ENCODE measurements at regions not wholly inside any gene's neighbourhood (a gene's known extent, or its start where the extent isn't known, plus 50 kb on each side); places are given as distances from the start of the nearest gene placed in this dataset.

- Histone ChIP-seq H3K27ac (ENCODE audit: low read depth, low read length) (no peak overlapping the region), H3K9me3 (ENCODE audit: low read length) (no peaks in the 10 kb centered on the region), H3K36me3 (ENCODE audit: insufficient read depth, low read length) (no peaks in the 10 kb centered on the region), H3K4me1 (ENCODE audit: insufficient read depth, low read length) (peaks cover 18% of the 10 kb centered on the region), H3K9ac (ENCODE audit: low read length) (no peak overlapping the region), H3K4me3 (ENCODE audit: low read depth in 1 of 2, low read length in 2 of 2) (no peak overlapping the region), H3K27me3 (ENCODE audit: control insufficient read depth in 1 of 2, insufficient read depth in 2 of 2, low read length in 2 of 2) (peaks cover 0 to 4% of the 10 kb centered on the region in 2 donors)
These were observed 154.3 kb upstream of the CCND2 start for GRCh38 chr12:4119157-4119761.

GRCh38 chr12:4118601-4119156 lies 154.9 kb upstream of the CCND2 start:
- no peak overlapping the region for H3K9ac ChIP-seq (ENCODE audit: low read length)
- H3K36me3 ChIP-seq (ENCODE audit: insufficient read depth, low read length), result no peaks in the 10 kb centered on the region
- no peaks in the 10 kb centered on the region for H3K9me3 ChIP-seq (ENCODE audit: low read length)
- peaks cover 18% of the 10 kb centered on the region for H3K4me1 ChIP-seq (ENCODE audit: insufficient read depth, low read length)
- H3K27ac ChIP-seq (ENCODE audit: low read depth, low read length), result no peak overlapping the region
- no peak overlapping the region for H3K4me3 ChIP-seq (ENCODE audit: low read depth in 1 of 2, low read length in 2 of 2)
- H3K27me3 ChIP-seq (ENCODE audit: control insufficient read depth in 1 of 2, insufficient read depth in 2 of 2, low read length in 2 of 2), result peaks cover 0 to 4% of the 10 kb centered on the region in 2 donors

- H3K9ac ChIP-seq (ENCODE audit: low read length), result no peak overlapping the region
- H3K36me3 ChIP-seq (ENCODE audit: insufficient read depth, low read length), result no peaks in the 10 kb centered on the region
- no peak overlapping the region for H3K27ac ChIP-seq (ENCODE audit: low read depth, low read length)
- H3K4me3 ChIP-seq (ENCODE audit: low read depth in 1 of 2, low read length in 2 of 2), result no peak overlapping the region
- H3K27me3 ChIP-seq (ENCODE audit: control insufficient read depth in 1 of 2, insufficient read depth in 2 of 2, low read length in 2 of 2), result peaks cover 0 to 4% of the 10 kb centered on the region in 2 donors
- H3K4me1 ChIP-seq (ENCODE audit: insufficient read depth, low read length), result peaks cover 18% of the 10 kb centered on the region
- H3K9me3 ChIP-seq (ENCODE audit: low read length), result no peaks in the 10 kb centered on the region
These were observed 155.5 kb upstream of the CCND2 start for GRCh38 chr12:4118017-4118510.

- Histone ChIP-seq H3K27me3 (ENCODE audit: control insufficient read depth in 1 of 2, insufficient read depth in 2 of 2, low read length in 2 of 2) (peaks cover 0 to 4% of the 10 kb centered on the region in 2 donors), H3K27ac (ENCODE audit: low read depth, low read length) (no peak overlapping the region), H3K4me3 (ENCODE audit: low read depth in 1 of 2, low read length in 2 of 2) (no peak overlapping the region), H3K4me1 (ENCODE audit: insufficient read depth, low read length) (peaks cover 18% of the 10 kb centered on the region), H3K9ac (ENCODE audit: low read length) (no peak overlapping the region), H3K36me3 (ENCODE audit: insufficient read depth, low read length) (no peaks in the 10 kb centered on the region), H3K9me3 (ENCODE audit: low read length) (no peaks in the 10 kb centered on the region)
These were observed 156.1 kb upstream of the CCND2 start for GRCh38 chr12:4117386-4118016.

GRCh38 chr12:4116251-4117111 lies 157.1 kb upstream of the CCND2 start:
- Histone ChIP-seq H3K4me1 (ENCODE audit: insufficient read depth, low read length) (peaks cover 18% of the 10 kb centered on the region), H3K9ac (ENCODE audit: low read length) (no peak overlapping the region), H3K36me3 (ENCODE audit: insufficient read depth, low read length) (no peaks in the 10 kb centered on the region), H3K27ac (ENCODE audit: low read depth, low read length) (no peak overlapping the region), H3K27me3 (ENCODE audit: control insufficient read depth in 1 of 2, insufficient read depth in 2 of 2, low read length in 2 of 2) (peaks cover under 1 to 4% of the 10 kb centered on the region in 2 donors), H3K9me3 (ENCODE audit: low read length) (no peaks in the 10 kb centered on the region), H3K4me3 (ENCODE audit: low read depth in 1 of 2, low read length in 2 of 2) (no peak overlapping the region)

- H3K4me3 ChIP-seq (ENCODE audit: low read depth in 1 of 2, low read length in 2 of 2), result no peak overlapping the region
- no peaks in the 10 kb centered on the region for H3K36me3 ChIP-seq (ENCODE audit: insufficient read depth, low read length)
- no peak overlapping the region for H3K9ac ChIP-seq (ENCODE audit: low read length)
- H3K27me3 ChIP-seq (ENCODE audit: control insufficient read depth in 1 of 2, insufficient read depth in 2 of 2, low read length in 2 of 2), result peaks cover 4 to 9% of the 10 kb centered on the region in 2 donors
- no peak overlapping the region for H3K27ac ChIP-seq (ENCODE audit: low read depth, low read length)
- H3K9me3 ChIP-seq (ENCODE audit: low read length), result no peaks in the 10 kb centered on the region
- H3K4me1 ChIP-seq (ENCODE audit: insufficient read depth, low read length), result peaks cover 18% of the 10 kb centered on the region
These were observed 158.0 kb upstream of the CCND2 start for GRCh38 chr12:4115570-4115969.

- Histone ChIP-seq H3K9me3 (ENCODE audit: low read length) (no peaks in the 10 kb centered on the region), H3K27me3 (ENCODE audit: control insufficient read depth in 1 of 2, insufficient read depth in 2 of 2, low read length in 2 of 2) (peaks cover 4 to 11% of the 10 kb centered on the region in 2 donors), H3K36me3 (ENCODE audit: insufficient read depth, low read length) (no peaks in the 10 kb centered on the region), H3K9ac (ENCODE audit: low read length) (no peak overlapping the region), H3K4me3 (ENCODE audit: low read depth in 1 of 2, low read length in 2 of 2) (no peak overlapping the region), H3K27ac (ENCODE audit: low read depth, low read length) (no peak overlapping the region), H3K4me1 (ENCODE audit: insufficient read depth, low read length) (peaks cover 18% of the 10 kb centered on the region)
These were observed 158.6 kb upstream of the CCND2 start for GRCh38 chr12:4114986-4115385.

GRCh38 chr12:4112734-4113325 lies 160.7 kb upstream of the CCND2 start:
- Histone ChIP-seq H3K4me3 (ENCODE audit: low read depth in 1 of 2, low read length in 2 of 2) (no peak overlapping the region), H3K4me1 (ENCODE audit: insufficient read depth, low read length) (peaks cover 15% of the 10 kb centered on the region), H3K27me3 (ENCODE audit: control insufficient read depth in 1 of 2, insufficient read depth in 2 of 2, low read length in 2 of 2) (peaks cover 4 to 11% of the 10 kb centered on the region in 2 donors), H3K27ac (ENCODE audit: low read depth, low read length) (no peak overlapping the region), H3K9me3 (ENCODE audit: low read length) (no peaks in the 10 kb centered on the region), H3K36me3 (ENCODE audit: insufficient read depth, low read length) (no peaks in the 10 kb centered on the region), H3K9ac (ENCODE audit: low read length) (no peak overlapping the region)

- H3K36me3 ChIP-seq (ENCODE audit: insufficient read depth, low read length), result no peaks in the 10 kb centered on the region
- H3K4me1 ChIP-seq (ENCODE audit: insufficient read depth, low read length), result peaks cover 9% of the 10 kb centered on the region
- H3K9ac ChIP-seq (ENCODE audit: low read length), result no peak overlapping the region
- no peak overlapping the region for H3K27ac ChIP-seq (ENCODE audit: low read depth, low read length)
- H3K9me3 ChIP-seq (ENCODE audit: low read length), result no peaks in the 10 kb centered on the region
- no peak overlapping the region for H3K4me3 ChIP-seq (ENCODE audit: low read depth in 1 of 2, low read length in 2 of 2)
- H3K27me3 ChIP-seq (ENCODE audit: control insufficient read depth in 1 of 2, insufficient read depth in 2 of 2, low read length in 2 of 2), result peaks cover 4 to 11% of the 10 kb centered on the region in 2 donors
These were observed 161.3 kb upstream of the CCND2 start for GRCh38 chr12:4112290-4112689.

- Histone ChIP-seq H3K4me1 (ENCODE audit: insufficient read depth, low read length) (no peaks in the 10 kb centered on the region), H3K9ac (ENCODE audit: low read length) (no peak overlapping the region), H3K27me3 (ENCODE audit: control insufficient read depth in 1 of 2, insufficient read depth in 2 of 2, low read length in 2 of 2) (peaks cover 4 to 11% of the 10 kb centered on the region in 2 donors), H3K36me3 (ENCODE audit: insufficient read depth, low read length) (no peaks in the 10 kb centered on the region), H3K9me3 (ENCODE audit: low read length) (no peaks in the 10 kb centered on the region), H3K4me3 (ENCODE audit: low read depth in 1 of 2, low read length in 2 of 2) (no peak overlapping the region), H3K27ac (ENCODE audit: low read depth, low read length) (no peak overlapping the region)
These were observed 162.6 kb upstream of the CCND2 start for GRCh38 chr12:4111010-4111409.

GRCh38 chr12:4109826-4110225 lies 163.7 kb upstream of the CCND2 start:
- Histone ChIP-seq H3K4me3 (ENCODE audit: low read depth in 1 of 2, low read length in 2 of 2) (no peak overlapping the region), H3K9ac (ENCODE audit: low read length) (no peak overlapping the region), H3K9me3 (ENCODE audit: low read length) (no peaks in the 10 kb centered on the region), H3K4me1 (ENCODE audit: insufficient read depth, low read length) (no peaks in the 10 kb centered on the region), H3K36me3 (ENCODE audit: insufficient read depth, low read length) (no peaks in the 10 kb centered on the region), H3K27ac (ENCODE audit: low read depth, low read length) (no peak overlapping the region), H3K27me3 (ENCODE audit: control insufficient read depth in 1 of 2, insufficient read depth in 2 of 2, low read length in 2 of 2) (peaks cover 0 to 11% of the 10 kb centered on the region in 2 donors)
